ENCODE measurements at regions not wholly inside any gene's neighbourhood (a gene's known extent, or its start where the extent isn't known, plus 50 kb on each side); places are given as distances from the start of the nearest gene placed in this dataset.

DNA sequence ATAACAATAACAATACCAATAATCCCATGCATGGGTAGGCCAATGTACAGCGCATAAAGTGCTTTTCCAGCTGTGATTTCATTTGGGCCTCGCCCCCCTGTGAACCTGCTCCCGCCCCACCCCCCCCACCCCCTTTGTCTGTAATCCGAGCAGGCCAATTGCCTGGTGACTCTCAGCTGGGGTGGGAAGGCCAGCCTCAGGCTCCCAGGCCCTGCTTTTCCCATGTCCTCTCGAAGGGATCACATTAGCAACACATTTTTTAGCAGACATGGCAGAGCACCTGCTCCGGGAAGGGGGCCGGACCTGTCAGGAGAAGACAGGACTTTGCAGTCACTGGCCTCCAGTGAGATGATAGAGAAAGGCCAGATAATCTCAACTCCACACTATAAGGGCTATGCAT lies 439.3 kb downstream of the RPS24 start:
- Histone ChIP-seq H3K9me3 (ENCODE audit: low read length) (no peaks in the 10 kb centered on the region), H3K4me3 (ENCODE audit: low read depth, low read length, poor library complexity, severe bottlenecking) (no peak overlapping the region), H3K79me2 (ENCODE audit: insufficient read depth, low read depth, low read length) (no peaks in the 10 kb centered on the region), H2AFZ (ENCODE audit: low read length) (no peak overlapping the region), H3K9me2 (ENCODE audit: insufficient read depth, low read length) (no peaks in the 10 kb centered on the region), H3K4me2 (ENCODE audit: low read length) (no peak overlapping the region), H3K4me1 (ENCODE audit: insufficient read depth, low read length, poor library complexity, severe bottlenecking) (no peaks in the 10 kb centered on the region), H3K36me3 (ENCODE audit: insufficient read depth, low read length) (no peaks in the 10 kb centered on the region), H4K20me1 (ENCODE audit: insufficient read depth, low read length) (no peaks in the 10 kb centered on the region), H3K27ac (ENCODE audit: low read depth, low read length, poor library complexity, severe bottlenecking) (no peak overlapping the region)
- no peak for TF ChIP-seq EZH2phosphoT487 (IDR thresholded peaks at IDR 0.05; ENCODE audit: borderline replicate concordance, low read depth, low read length)
- TF ChIP-seq, protein P1, sequence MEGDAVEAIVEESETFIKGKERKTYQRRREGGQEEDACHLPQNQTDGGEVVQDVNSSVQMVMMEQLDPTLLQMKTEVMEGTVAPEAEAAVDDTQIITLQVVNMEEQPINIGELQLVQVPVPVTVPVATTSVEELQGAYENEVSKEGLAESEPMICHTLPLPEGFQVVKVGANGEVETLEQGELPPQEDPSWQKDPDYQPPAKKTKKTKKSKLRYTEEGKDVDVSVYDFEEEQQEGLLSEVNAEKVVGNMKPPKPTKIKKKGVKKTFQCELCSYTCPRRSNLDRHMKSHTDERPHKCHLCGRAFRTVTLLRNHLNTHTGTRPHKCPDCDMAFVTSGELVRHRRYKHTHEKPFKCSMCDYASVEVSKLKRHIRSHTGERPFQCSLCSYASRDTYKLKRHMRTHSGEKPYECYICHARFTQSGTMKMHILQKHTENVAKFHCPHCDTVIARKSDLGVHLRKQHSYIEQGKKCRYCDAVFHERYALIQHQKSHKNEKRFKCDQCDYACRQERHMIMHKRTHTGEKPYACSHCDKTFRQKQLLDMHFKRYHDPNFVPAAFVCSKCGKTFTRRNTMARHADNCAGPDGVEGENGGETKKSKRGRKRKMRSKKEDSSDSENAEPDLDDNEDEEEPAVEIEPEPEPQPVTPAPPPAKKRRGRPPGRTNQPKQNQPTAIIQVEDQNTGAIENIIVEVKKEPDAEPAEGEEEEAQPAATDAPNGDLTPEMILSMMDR (conservative IDR thresholded peaks at IDR 0.05; ENCODE audit: low read length), result no peak
- ChIA-PET POLR2A (no interaction called here), CTCF (ENCODE audit: unreplicated experiment) (no interaction called here)
- intact Hi-C loops (cut with micrococcal nuclease; ENCODE audit: unreplicated experiment), result no loop called here
- BruUV-seq (replicated peaks), result no TSS peak
- no peak for DNase-seq (ENCODE audit: low spot score)

DNA sequence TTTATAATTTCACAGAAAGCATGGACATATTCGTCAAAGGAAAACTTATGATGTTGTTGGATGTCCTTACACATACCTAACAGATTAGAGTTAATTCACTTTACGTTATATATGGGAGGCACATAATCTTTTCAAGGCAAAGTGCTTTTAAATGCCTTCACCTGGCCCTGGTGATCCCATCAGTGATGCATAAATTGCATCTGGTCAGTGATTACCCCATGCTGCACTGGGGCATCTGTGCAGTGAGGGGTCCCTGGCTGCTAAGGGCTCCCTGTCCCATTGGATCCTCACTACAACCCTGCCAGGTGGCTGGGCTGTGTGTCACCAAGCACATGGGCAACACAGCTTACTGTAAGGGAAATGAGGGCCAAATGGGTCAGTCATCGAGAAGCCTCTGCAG lies 441.1 kb downstream of the RPS24 start:
- H3K79me2 ChIP-seq (ENCODE audit: insufficient read depth, low read depth, low read length), result no peaks in the 10 kb centered on the region
- no peak for DNase-seq (ENCODE audit: low spot score)
- H4K20me1 ChIP-seq (ENCODE audit: insufficient read depth, low read length), result no peaks in the 10 kb centered on the region
- TF ChIP-seq, protein P1 (conservative IDR thresholded peaks at IDR 0.05; ENCODE audit: low read length), result no peak
- TF ChIP-seq EZH2phosphoT487 (IDR thresholded peaks at IDR 0.05; ENCODE audit: borderline replicate concordance, low read depth, low read length), result no peak
- H3K4me1 ChIP-seq (ENCODE audit: insufficient read depth, low read length, poor library complexity, severe bottlenecking), result no peaks in the 10 kb centered on the region
- ChIA-PET POLR2A (no interaction called here), CTCF (ENCODE audit: unreplicated experiment) (no interaction called here)
- no peak overlapping the region for H3K4me2 ChIP-seq (ENCODE audit: low read length)
- intact Hi-C loops (cut with micrococcal nuclease; ENCODE audit: unreplicated experiment), result no loop called here
- no peak overlapping the region for H3K27ac ChIP-seq (ENCODE audit: low read depth, low read length, poor library complexity, severe bottlenecking)
- no peaks in the 10 kb centered on the region for H3K9me3 ChIP-seq (ENCODE audit: low read length)
- H2AFZ ChIP-seq (ENCODE audit: low read length), result no peak overlapping the region
- no TSS peak for BruUV-seq (replicated peaks)
- H3K9me2 ChIP-seq (ENCODE audit: insufficient read depth, low read length), result no peaks in the 10 kb centered on the region
- H3K4me3 ChIP-seq (ENCODE audit: low read depth, low read length, poor library complexity, severe bottlenecking), result no peak overlapping the region
- H3K36me3 ChIP-seq (ENCODE audit: insufficient read depth, low read length), result no peaks in the 10 kb centered on the region

DNA sequence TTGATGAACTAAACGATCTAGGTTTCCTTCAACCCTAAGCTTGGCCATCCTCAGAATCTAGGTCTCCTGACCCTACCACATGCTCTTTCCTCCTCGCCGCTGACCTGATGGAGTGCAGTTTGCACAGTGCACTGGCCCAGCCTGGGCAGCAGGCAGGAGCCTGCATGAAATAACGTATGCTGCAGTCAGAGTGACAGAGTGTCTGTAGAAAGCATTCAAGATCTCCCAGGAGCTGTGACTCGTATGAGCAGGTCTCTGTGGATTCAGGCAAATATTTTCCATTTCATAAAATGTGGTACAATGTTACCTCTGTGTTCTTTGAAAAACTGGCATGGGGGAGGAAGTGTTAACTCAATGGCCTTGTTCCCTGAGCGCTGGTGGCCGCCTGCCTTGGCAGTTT lies 441.8 kb downstream of the RPS24 start:
- H3K9me2 ChIP-seq (ENCODE audit: insufficient read depth, low read length), result no peaks in the 10 kb centered on the region
- DNase-seq (ENCODE audit: low spot score), result no peak
- intact Hi-C loops (cut with micrococcal nuclease; ENCODE audit: unreplicated experiment), result no loop called here
- ChIA-PET CTCF (ENCODE audit: unreplicated experiment) (interaction anchor here (0.7 kb wide), 1 partner anchor 33 kb away, joined by 3 read pairs; no protein-coding TSS in a partner anchor), POLR2A (no interaction called here)
- H3K27ac ChIP-seq (ENCODE audit: low read depth, low read length, poor library complexity, severe bottlenecking), result no peak overlapping the region
- no TSS peak for BruUV-seq (replicated peaks)
- no peaks in the 10 kb centered on the region for H3K9me3 ChIP-seq (ENCODE audit: low read length)
- TF ChIP-seq, protein P1 (conservative IDR thresholded peaks at IDR 0.05; ENCODE audit: low read length), result no peak
- no peak for TF ChIP-seq EZH2phosphoT487 (IDR thresholded peaks at IDR 0.05; ENCODE audit: borderline replicate concordance, low read depth, low read length)
- H3K4me3 ChIP-seq (ENCODE audit: low read depth, low read length, poor library complexity, severe bottlenecking), result no peak overlapping the region
- H3K36me3 ChIP-seq (ENCODE audit: insufficient read depth, low read length), result no peaks in the 10 kb centered on the region
- no peaks in the 10 kb centered on the region for H4K20me1 ChIP-seq (ENCODE audit: insufficient read depth, low read length)
- no peaks in the 10 kb centered on the region for H3K4me1 ChIP-seq (ENCODE audit: insufficient read depth, low read length, poor library complexity, severe bottlenecking)
- H3K79me2 ChIP-seq (ENCODE audit: insufficient read depth, low read depth, low read length), result no peaks in the 10 kb centered on the region
- no peak overlapping the region for H3K4me2 ChIP-seq (ENCODE audit: low read length)
- H2AFZ ChIP-seq (ENCODE audit: low read length), result no peak overlapping the region

Data from OCI-LY7 (cell line).